Activated B cell treated with CpG ODN at 0.5 μM for 24 hours (primary cell): ENCODE measurements at regions not wholly inside any gene's neighbourhood (a gene's known extent, or its start where the extent isn't known, plus 50 kb on each side); places are given as distances from the start of the nearest gene placed in this dataset.

Experiments
- ATAC-seq: fragments of 200-7000 bp; cut with Tn5 transposase; one replicate; pipeline ENCODE4 v1.10.0; 2021; ENCODE audit warnings: low read depth, mild to moderate bottlenecking, moderate library complexity
- CTCF ChIA-PET: fragments of 350-600 bp; sonication (Branson Sonifier 250); formaldehyde crosslinking; loops from one replicate; lab custom pipeline; 2021; ENCODE audit warnings: antibody characterized with exemption; lab: Charles Lee
- POLR2A ChIA-PET: fragments of 350-600 bp; sonication (Branson Sonifier 250); formaldehyde crosslinking; loops from one replicate; lab custom pipeline; 2021; ENCODE audit warnings: antibody characterized with exemption; lab: Charles Lee
- DNase-seq: peaks from one replicate; pipeline ENCODE4 v3.0.0; 2022
- H3K27ac Mint-ChIP-seq: one replicate; pipeline ENCODE4 v1.8.0; 2020; ENCODE audit warnings: mixed read lengths
- H3K27me3 Mint-ChIP-seq: one replicate; pipeline ENCODE4 v1.8.0; 2021; ENCODE audit warnings: mixed read lengths
- H3K36me3 Mint-ChIP-seq: one replicate; pipeline ENCODE4 v1.8.0; 2021; ENCODE audit warnings: low read depth, mixed read lengths
- H3K4me1 Mint-ChIP-seq: one replicate; pipeline ENCODE4 v1.8.0; 2021; ENCODE audit warnings: mixed read lengths
- H3K4me3 Mint-ChIP-seq: one replicate; pipeline ENCODE4 v1.8.0; 2020; ENCODE audit warnings: mild to moderate bottlenecking, mixed read lengths
- H3K9me3 Mint-ChIP-seq: one replicate; pipeline ENCODE4 v1.8.0; 2020; ENCODE audit warnings: mixed read lengths
- intact Hi-C: fragments of 100-400 bp; cut with micrococcal nuclease; formaldehyde crosslinking; loops from one replicate; pipeline ENCODE4 v1.15.1; 2024
- TF ChIP-seq, protein P1 (sequence below): fragments of 200-600 bp; IDR thresholded peaks from one replicate; pipeline ENCODE4 v1.8.0; 2022; ENCODE audit warnings: antibody characterized with exemption, mild to moderate bottlenecking

DNA sequence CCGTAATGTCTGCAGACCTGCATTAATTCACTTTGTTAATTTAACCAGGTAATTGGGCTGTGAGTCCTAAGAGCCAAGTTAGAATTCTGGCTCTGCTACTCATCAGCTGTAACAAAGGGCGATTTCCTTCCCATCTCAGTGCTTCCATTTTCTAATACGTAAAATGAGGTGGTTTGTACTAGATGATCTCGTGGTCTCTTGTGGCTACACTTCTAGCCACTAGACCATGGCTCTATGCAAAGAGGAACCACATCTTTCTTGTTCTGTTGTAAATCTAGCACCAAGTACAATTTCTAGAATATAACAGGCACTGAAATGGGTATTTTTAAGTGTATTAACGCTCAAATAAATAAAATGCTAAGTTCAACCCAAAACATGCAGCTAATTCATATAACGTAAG, 174.4 kb upstream of the THBS1 start:
- ChIA-PET CTCF (no interaction called here), POLR2A (no interaction called here)
- H3K4me3 Mint-ChIP-seq: no peak overlapping the region
- no peaks in the 10 kb centered on the region for H3K36me3 Mint-ChIP-seq
- no peak overlapping the region for H3K27ac Mint-ChIP-seq
- no peaks in the 10 kb centered on the region for H3K4me1 Mint-ChIP-seq
- intact Hi-C loops: no loop called here
- ATAC-seq (no peak), DNase-seq (no peak)
- TF ChIP-seq, protein P1, sequence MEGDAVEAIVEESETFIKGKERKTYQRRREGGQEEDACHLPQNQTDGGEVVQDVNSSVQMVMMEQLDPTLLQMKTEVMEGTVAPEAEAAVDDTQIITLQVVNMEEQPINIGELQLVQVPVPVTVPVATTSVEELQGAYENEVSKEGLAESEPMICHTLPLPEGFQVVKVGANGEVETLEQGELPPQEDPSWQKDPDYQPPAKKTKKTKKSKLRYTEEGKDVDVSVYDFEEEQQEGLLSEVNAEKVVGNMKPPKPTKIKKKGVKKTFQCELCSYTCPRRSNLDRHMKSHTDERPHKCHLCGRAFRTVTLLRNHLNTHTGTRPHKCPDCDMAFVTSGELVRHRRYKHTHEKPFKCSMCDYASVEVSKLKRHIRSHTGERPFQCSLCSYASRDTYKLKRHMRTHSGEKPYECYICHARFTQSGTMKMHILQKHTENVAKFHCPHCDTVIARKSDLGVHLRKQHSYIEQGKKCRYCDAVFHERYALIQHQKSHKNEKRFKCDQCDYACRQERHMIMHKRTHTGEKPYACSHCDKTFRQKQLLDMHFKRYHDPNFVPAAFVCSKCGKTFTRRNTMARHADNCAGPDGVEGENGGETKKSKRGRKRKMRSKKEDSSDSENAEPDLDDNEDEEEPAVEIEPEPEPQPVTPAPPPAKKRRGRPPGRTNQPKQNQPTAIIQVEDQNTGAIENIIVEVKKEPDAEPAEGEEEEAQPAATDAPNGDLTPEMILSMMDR: no peak
- no peaks in the 10 kb centered on the region for H3K9me3 Mint-ChIP-seq
- no peaks in the 10 kb centered on the region for H3K27me3 Mint-ChIP-seq

DNA sequence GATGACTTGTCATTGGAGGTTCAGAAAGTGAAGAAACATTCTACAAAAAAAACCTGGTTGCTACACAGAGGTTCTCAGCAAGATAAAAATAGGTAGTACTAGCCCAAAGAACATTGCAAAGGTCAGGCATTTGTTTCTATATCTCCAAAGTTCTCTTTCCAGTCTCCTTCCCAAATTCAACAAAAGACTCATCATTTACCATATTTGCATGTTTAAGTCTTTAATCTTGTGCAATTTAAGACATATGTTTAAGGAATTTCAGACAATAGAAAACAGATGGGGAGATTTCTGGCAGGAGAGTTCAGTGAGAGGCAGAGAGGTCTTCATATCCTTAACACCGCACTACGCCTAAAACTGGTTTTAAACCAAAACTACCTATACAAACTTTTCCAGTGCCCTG, 173.8 kb upstream of the THBS1 start:
- Mint-ChIP-seq H3K36me3 (no peaks in the 10 kb centered on the region), H3K27ac (no peak overlapping the region), H3K4me1 (no peaks in the 10 kb centered on the region), H3K27me3 (no peaks in the 10 kb centered on the region), H3K9me3 (no peaks in the 10 kb centered on the region), H3K4me3 (no peak overlapping the region)
- intact Hi-C loops: no loop called here
- ChIA-PET CTCF (no interaction called here), POLR2A (no interaction called here)
- TF ChIP-seq, protein P1: no peak
- ATAC-seq (no peak), DNase-seq (no peak)

DNA sequence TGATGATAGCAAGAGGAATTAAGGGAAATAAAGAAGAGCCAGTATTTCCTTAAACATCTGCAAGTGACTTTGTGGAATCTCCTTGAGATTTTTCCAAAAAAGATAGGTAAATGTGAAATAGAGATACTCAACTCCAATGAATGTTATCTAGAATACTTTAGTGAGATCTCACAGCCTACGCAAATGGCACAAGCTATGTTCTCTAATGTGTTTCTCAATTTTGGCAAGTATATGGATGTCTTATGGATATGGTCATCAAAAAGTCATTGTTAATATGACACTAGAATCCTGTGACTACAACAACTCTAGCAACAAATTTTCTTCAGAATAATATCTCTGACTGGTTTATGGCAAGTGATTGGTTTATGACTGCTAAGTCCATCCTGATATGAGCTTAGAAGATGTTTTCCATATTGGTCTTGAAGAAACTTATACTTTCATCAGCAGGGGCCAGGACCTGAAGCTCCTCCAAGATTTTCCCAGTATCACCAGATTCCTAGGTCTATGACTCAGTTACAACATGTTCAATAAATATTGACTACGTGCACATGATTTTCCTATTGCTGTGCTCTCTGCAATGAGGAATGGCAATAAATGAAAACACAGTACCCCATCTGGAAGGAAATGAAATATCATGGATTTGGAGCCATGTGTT, 170.9 kb upstream of the THBS1 start:
- Mint-ChIP-seq H3K27me3 (no peaks in the 10 kb centered on the region), H3K36me3 (no peaks in the 10 kb centered on the region), H3K9me3 (no peaks in the 10 kb centered on the region), H3K4me3 (no peak overlapping the region), H3K27ac (no peak overlapping the region), H3K4me1 (no peaks in the 10 kb centered on the region)
- DNase-seq (no peak), ATAC-seq (no peak)
- TF ChIP-seq, protein P1: no peak
- ChIA-PET POLR2A (interaction anchor here (0.6 kb wide), 1 partner anchor 307 kb away, joined by 6 read pairs; no protein-coding TSS in a partner anchor), CTCF (no interaction called here)
- intact Hi-C loops: no loop called here

DNA sequence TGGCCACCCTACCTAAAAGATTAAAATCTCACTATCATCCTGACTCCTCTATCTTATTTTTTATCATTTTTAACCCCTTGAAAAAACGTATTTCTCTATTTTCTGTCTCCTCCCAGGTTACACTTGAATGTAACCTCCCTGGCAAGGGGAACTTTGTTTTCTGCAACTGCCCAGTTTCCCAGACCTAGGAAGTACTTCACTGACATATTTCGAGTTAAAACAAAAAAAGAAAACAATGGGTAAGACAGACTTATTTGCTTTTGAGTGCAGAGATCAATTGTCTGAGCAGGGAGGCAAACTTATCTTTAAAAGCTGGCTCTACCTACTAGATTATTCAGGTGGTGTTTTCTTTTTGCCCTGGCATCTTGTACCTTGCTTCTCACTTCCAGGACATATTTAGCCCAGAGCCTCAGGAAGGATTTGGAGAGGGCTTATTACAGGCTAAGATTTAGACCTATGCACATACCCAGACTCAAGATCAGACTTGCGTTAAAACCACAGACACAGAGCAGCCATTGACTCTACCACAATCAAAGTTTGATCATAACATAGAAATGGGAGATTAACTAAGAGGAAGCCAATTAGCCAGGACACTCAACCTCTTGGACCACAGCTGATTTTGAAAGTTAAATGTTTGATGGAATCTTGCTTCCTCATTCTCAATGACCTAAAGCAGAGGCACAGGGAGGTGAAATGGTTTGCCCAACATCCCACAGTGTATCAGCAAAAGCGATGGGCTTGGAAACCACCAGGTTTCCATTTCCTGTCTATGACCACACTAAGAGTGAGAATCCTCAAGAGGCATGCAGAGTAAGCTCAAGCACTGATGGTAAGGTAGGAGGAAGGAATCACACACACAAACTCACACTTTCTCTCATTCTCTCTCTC, 169.5 kb upstream of the THBS1 start:
- no peak for ATAC-seq
- Mint-ChIP-seq H3K4me3 (no peak overlapping the region), H3K27ac (no peak overlapping the region), H3K27me3 (peaks cover 2% of the 10 kb centered on the region), H3K36me3 (no peaks in the 10 kb centered on the region), H3K4me1 (no peaks in the 10 kb centered on the region), H3K9me3 (no peaks in the 10 kb centered on the region)
- ChIA-PET POLR2A (no interaction called here), CTCF (no interaction called here)
- DNase-seq: no peak
- TF ChIP-seq, protein P1: no peak
- intact Hi-C loops: no loop called here

DNA sequence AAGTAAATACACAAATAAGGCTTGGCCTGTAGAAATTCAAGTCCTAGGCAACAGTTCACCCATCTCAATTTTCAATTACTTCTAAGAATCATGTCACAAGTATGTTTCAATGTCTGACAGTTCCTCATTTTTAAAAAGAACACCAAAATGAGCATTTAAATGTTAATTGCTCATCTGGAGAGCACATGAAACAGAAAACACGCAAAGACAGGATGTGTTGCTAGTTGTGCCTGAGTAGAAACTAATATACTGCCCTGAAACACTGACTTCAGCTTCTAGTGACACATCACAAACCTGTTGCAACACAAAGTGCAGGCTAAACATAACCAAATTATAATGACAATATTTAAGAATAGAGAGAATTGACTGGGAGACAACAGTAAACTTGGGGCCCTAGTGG, 167.3 kb upstream of the THBS1 start:
- Mint-ChIP-seq H3K27me3 (peaks cover 4% of the 10 kb centered on the region), H3K4me1 (no peaks in the 10 kb centered on the region), H3K4me3 (no peak overlapping the region), H3K9me3 (no peaks in the 10 kb centered on the region), H3K36me3 (no peaks in the 10 kb centered on the region), H3K27ac (no peak overlapping the region)
- intact Hi-C loops: no loop called here
- TF ChIP-seq, protein P1: no peak
- POLR2A ChIA-PET: no interaction called here
- CTCF ChIA-PET: no interaction called here
- ATAC-seq (no peak), DNase-seq (no peak)
